NT2/D1 (cell line): ENCODE measurements at regions not wholly inside any gene's neighbourhood (a gene's known extent, or its start where the extent isn't known, plus 50 kb on each side); places are given as distances from the start of the nearest gene placed in this dataset.

ENCODE experiments used
- DNase-seq: peaks from one replicate; pipeline ENCODE4 v3.0.0-alpha.2; 2011; ENCODE audit warnings: low read depth, low spot score
- H3K27me3 ChIP-seq: 2 replicates; pipeline ENCODE4 v1.6.0; 2011; ENCODE audit warnings: mild to moderate bottlenecking; ENCODE audit not compliant: insufficient read length, insufficient read depth
- H3K36me3 ChIP-seq: 2 replicates; pipeline ENCODE4 v1.6.1; 2011; ENCODE audit warnings: mild to moderate bottlenecking, low read length, mixed read lengths; ENCODE audit not compliant: insufficient read depth, insufficient read length
- H3K4me1 ChIP-seq: 2 replicates; pipeline ENCODE4 v1.5.1; 2011; ENCODE audit not compliant: insufficient read depth, insufficient read length
- H3K4me3 ChIP-seq: 2 replicates; pipeline ENCODE4 v1.5.1; 2011; ENCODE audit warnings: low read depth; ENCODE audit not compliant: insufficient read length
- H3K9ac ChIP-seq: 2 replicates; pipeline ENCODE4 v1.6.0; 2011; ENCODE audit warnings: low read depth; ENCODE audit not compliant: insufficient read length
- H3K9me3 ChIP-seq: 2 replicates; pipeline ENCODE4 v1.5.1; 2011; ENCODE audit warnings: mild to moderate bottlenecking, low read length; ENCODE audit not compliant: insufficient read depth
- SUZ12 ChIP-seq: IDR thresholded peaks from 2 replicates; pipeline ENCODE4 v1.6.1; 2011; ENCODE audit not compliant: insufficient read length, insufficient read depth; ENCODE audit errors: extremely low read depth
- YY1 ChIP-seq: IDR thresholded peaks from 2 replicates; pipeline ENCODE4 v1.6.1; 2011; ENCODE audit not compliant: insufficient read length, insufficient read depth
- ZNF274 ChIP-seq: IDR thresholded peaks from 2 replicates; pipeline ENCODE4 v1.6.1; 2011; ENCODE audit warnings: mild to moderate bottlenecking, low read depth, low read length

- Histone ChIP-seq H3K4me3 (peak overlapping the region; percentile 49), H3K27me3 (peaks cover 69% of the 10 kb centered on the region), H3K9me3 (no peaks in the 10 kb centered on the region), H3K36me3 (no peaks in the 10 kb centered on the region), H3K9ac (no peak overlapping the region), H3K4me1 (no peaks in the 10 kb centered on the region)
- TF ChIP-seq SUZ12, result no peak
- no peak for TF ChIP-seq ZNF274
- TF ChIP-seq YY1, result no peak
- DNase-seq, result no peak
These were observed 180.5 kb downstream of the TRIM27 start for GRCh38 chr6:28743271-28743789.

GRCh38 chr6:28747083-28747630 lies 176.6 kb downstream of the TRIM27 start:
- no peak for DNase-seq
- Histone ChIP-seq H3K4me3 (peak overlapping the region; percentile 25), H3K9me3 (peaks cover 5% of the 10 kb centered on the region; the same call in 1 of the 2 replicates), H3K4me1 (no peaks in the 10 kb centered on the region), H3K9ac (no peak overlapping the region), H3K36me3 (no peaks in the 10 kb centered on the region), H3K27me3 (peaks cover 37% of the 10 kb centered on the region)
- TF ChIP-seq YY1 (no peak), SUZ12 (no peak), ZNF274 (no peak)

- DNase-seq, result no peak
- Histone ChIP-seq H3K9ac (no peak overlapping the region), H3K4me3 (peak overlapping the region; percentile 25), H3K27me3 (peaks cover 37% of the 10 kb centered on the region), H3K36me3 (no peaks in the 10 kb centered on the region), H3K9me3 (peaks cover 5% of the 10 kb centered on the region; the same call in 1 of the 2 replicates), H3K4me1 (no peaks in the 10 kb centered on the region)
- TF ChIP-seq YY1, result no peak
- TF ChIP-seq ZNF274, result no peak
- TF ChIP-seq SUZ12, result no peak
These were observed 176.1 kb downstream of the TRIM27 start for GRCh38 chr6:28747631-28748157.

GRCh38 chr6:28748192-28748591 lies 175.6 kb downstream of the TRIM27 start:
- Histone ChIP-seq H3K27me3 (peaks cover 36% of the 10 kb centered on the region), H3K9ac (no peak overlapping the region), H3K36me3 (no peaks in the 10 kb centered on the region), H3K4me3 (no peak overlapping the region), H3K9me3 (peaks cover 5% of the 10 kb centered on the region; the same call in 1 of the 2 replicates), H3K4me1 (no peaks in the 10 kb centered on the region)
- TF ChIP-seq YY1 (no peak), ZNF274 (no peak), SUZ12 (no peak)
- DNase-seq, result no peak

GRCh38 chr6:28750926-28751458 lies 172.8 kb downstream of the TRIM27 start:
- Histone ChIP-seq H3K4me1 (no peaks in the 10 kb centered on the region), H3K36me3 (no peaks in the 10 kb centered on the region), H3K27me3 (peaks cover 14% of the 10 kb centered on the region), H3K9me3 (peaks cover 5% of the 10 kb centered on the region; the same call in 1 of the 2 replicates), H3K9ac (no peak overlapping the region), H3K4me3 (no peak overlapping the region)
- no peak for DNase-seq
- no peak for TF ChIP-seq SUZ12
- no peak for TF ChIP-seq YY1
- TF ChIP-seq ZNF274, result no peak

GRCh38 chr6:28751514-28751913 lies 172.3 kb downstream of the TRIM27 start:
- no peak overlapping the region for H3K9ac ChIP-seq
- no peak for TF ChIP-seq YY1
- no peak for TF ChIP-seq SUZ12
- no peak for TF ChIP-seq ZNF274
- H3K9me3 ChIP-seq, result peaks cover 5% of the 10 kb centered on the region; the same call in 1 of the 2 replicates
- no peak overlapping the region for H3K4me3 ChIP-seq
- no peak for DNase-seq
- no peaks in the 10 kb centered on the region for H3K36me3 ChIP-seq
- H3K27me3 ChIP-seq, result peaks cover 9% of the 10 kb centered on the region
- peaks cover under 1% of the 10 kb centered on the region for H3K4me1 ChIP-seq

GRCh38 chr6:28751963-28752350 lies 171.8 kb downstream of the TRIM27 start:
- Histone ChIP-seq H3K9me3 (peaks cover 5% of the 10 kb centered on the region; the same call in 1 of the 2 replicates), H3K36me3 (no peaks in the 10 kb centered on the region), H3K4me3 (no peak overlapping the region), H3K9ac (no peak overlapping the region), H3K27me3 (peaks cover 4% of the 10 kb centered on the region), H3K4me1 (peaks cover 4% of the 10 kb centered on the region)
- TF ChIP-seq SUZ12 (no peak), ZNF274 (no peak), YY1 (no peak)
- DNase-seq, result no peak
